ENCODE measurements at regions not wholly inside any gene's neighbourhood (a gene's known extent, or its start where the extent isn't known, plus 50 kb on each side); places are given as distances from the start of the nearest gene placed in this dataset.
A peak's percentile ranks its signal among the peaks of the same experiment; 100 is the strongest.

DNA sequence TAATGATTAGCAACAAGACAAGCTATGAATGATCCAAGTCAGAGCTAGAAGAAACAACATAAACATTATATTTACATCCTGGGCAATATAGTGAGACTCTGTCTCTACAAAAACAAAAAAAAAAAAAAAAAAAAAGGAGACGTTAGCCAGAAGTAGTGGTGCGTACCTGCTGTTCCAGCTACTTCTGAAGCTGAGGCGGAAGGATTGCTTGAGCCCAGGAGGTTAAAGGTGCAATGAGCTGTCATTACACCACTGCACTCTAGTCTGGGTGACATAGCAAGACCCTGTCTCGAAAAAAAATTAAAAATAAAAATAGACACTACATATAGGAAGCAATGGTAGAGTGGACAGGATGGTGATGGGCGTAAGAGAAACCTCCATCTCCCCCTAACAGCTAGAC, 144.6 kb upstream of the VCX3A start:
- no peak overlapping the region for H3K4me3 ChIP-seq (ENCODE audit: low read depth, low read length)
- TF ChIP-seq POLR2A (IDR thresholded peaks at IDR 0.05; ENCODE audit: extremely low read depth, insufficient read length) = no peak
- no peak for DNase-seq (ENCODE audit: low read depth)

DNA sequence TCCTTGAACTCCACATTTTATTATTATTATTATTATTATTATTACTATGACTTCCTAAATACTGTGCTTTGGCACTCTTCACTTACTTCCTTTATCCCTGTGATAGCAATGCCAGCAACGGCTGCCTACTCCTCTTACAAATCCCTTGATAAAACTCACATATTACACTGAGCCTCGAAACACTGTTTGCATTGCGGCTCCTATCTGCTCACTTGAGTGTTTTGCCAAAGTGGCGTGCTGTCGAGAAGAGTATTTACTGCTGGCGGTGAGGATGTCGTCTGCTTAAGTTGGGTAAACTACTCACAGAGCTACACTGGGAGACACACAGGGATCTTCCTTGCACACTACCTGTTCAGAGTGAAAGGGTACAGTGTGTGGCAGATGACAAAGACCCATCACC, 143.4 kb upstream of the VCX3A start:
- TF ChIP-seq, protein P1, sequence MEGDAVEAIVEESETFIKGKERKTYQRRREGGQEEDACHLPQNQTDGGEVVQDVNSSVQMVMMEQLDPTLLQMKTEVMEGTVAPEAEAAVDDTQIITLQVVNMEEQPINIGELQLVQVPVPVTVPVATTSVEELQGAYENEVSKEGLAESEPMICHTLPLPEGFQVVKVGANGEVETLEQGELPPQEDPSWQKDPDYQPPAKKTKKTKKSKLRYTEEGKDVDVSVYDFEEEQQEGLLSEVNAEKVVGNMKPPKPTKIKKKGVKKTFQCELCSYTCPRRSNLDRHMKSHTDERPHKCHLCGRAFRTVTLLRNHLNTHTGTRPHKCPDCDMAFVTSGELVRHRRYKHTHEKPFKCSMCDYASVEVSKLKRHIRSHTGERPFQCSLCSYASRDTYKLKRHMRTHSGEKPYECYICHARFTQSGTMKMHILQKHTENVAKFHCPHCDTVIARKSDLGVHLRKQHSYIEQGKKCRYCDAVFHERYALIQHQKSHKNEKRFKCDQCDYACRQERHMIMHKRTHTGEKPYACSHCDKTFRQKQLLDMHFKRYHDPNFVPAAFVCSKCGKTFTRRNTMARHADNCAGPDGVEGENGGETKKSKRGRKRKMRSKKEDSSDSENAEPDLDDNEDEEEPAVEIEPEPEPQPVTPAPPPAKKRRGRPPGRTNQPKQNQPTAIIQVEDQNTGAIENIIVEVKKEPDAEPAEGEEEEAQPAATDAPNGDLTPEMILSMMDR (IDR thresholded peaks at IDR 0.05; ENCODE audit: low read depth, low read length) = no peak
- no peak for TF ChIP-seq POLR2A (IDR thresholded peaks at IDR 0.05; ENCODE audit: extremely low read depth, insufficient read length)
- TF ChIP-seq, protein P2, sequence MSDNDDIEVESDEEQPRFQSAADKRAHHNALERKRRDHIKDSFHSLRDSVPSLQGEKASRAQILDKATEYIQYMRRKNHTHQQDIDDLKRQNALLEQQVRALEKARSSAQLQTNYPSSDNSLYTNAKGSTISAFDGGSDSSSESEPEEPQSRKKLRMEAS (IDR thresholded peaks at IDR 0.05; ENCODE audit: low read depth, low read length) = no peak
- no peak overlapping the region for H3K4me3 ChIP-seq (ENCODE audit: low read depth, low read length)
- DNase-seq (ENCODE audit: low read depth) = no peak

DNA sequence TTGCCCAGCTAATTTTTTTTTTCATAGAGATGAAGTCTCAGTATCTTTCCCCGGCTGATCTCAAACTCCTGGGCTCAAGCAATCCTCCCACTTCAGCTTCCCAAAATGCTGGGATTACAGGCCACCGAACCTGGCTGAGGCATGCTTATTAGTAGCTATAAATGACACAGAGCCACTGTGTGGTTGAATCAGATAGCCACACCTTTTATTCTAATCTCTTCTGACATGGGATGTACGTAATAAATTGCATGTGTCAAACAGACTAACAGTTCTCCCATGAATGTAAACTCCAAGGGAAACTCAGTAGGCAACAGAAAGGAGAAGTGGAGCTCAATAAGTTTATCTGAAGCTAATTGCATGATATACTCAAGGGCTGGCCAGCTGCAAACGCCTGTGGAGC, 139.8 kb upstream of the VCX3A start:
- no peak overlapping the region for H3K4me3 ChIP-seq (ENCODE audit: low read depth, low read length)
- TF ChIP-seq, protein P1 (IDR thresholded peaks at IDR 0.05; ENCODE audit: low read depth, low read length) = no peak
- no peak for TF ChIP-seq MYC (IDR thresholded peaks at IDR 0.05; ENCODE audit: low read depth, low read length)
- TF ChIP-seq, protein P2 (IDR thresholded peaks at IDR 0.05; ENCODE audit: low read depth, low read length) = no peak
- no peak for TF ChIP-seq POLR2A (IDR thresholded peaks at IDR 0.05; ENCODE audit: extremely low read depth, insufficient read length)
- no peak for DNase-seq (ENCODE audit: low read depth)

DNA sequence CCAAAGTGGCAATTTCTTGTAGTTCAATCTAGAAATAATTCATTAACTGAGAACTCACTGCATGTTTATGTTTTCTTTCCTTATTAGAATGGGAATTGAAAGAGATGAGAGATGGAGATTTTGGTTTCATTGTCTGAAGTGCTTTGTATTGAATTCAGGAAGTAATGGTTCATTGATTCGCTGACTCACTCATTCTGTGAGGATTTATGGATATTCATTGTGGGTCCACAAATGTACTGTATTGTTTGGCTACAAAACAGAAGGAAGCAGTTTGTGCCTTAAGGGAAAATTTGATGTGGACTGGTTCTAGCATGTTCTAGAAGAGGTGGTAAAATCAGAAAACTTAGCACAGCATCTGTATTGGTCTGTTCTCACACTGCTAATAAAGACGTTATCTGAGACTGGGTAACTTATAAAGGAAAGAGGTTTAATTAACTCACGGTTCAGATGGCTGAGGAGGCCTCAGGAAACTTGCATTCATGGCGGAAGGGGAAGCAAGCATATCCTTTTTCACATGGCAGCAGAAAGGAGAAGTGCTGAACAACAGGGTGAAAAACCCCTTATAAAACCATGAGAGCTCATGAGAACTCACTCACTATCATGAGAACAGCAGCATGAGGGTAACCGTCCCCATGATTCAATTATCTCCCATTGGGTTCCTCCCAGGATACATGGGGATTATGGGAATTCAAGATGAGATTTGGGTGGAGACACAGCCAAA, 132.3 kb upstream of the VCX3A start:
- peak; percentile 2 for DNase-seq (ENCODE audit: low read depth)
- TF ChIP-seq, protein P1 (IDR thresholded peaks at IDR 0.05; ENCODE audit: low read depth, low read length) = no peak
- TF ChIP-seq POLR2A (IDR thresholded peaks at IDR 0.05; ENCODE audit: extremely low read depth, insufficient read length) = no peak
- TF ChIP-seq, protein P2 (IDR thresholded peaks at IDR 0.05; ENCODE audit: low read depth, low read length) = no peak
- TF ChIP-seq MYC (IDR thresholded peaks at IDR 0.05; ENCODE audit: low read depth, low read length) = no peak

DNA sequence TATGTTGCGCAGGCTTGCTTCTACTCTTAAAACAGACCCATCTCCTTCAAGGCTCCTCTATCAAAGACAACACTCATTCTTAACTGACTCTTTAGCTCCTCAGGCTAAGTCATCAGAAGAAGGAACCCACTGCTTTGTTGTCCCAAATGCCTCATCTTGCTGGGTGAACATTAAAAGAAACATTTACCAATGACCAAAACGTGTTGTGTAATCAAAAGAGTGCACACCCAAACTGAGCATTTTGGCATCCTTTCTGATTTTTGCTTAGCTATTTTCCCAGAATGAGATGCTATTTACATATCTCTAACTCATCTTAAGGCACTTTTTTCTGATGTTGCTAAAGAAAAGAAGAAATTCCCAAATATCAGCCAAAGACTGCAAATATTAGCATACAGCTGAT, 131.7 kb upstream of the VCX3A start:
- DNase-seq (ENCODE audit: low read depth) = no peak
- H3K4me3 ChIP-seq (ENCODE audit: low read depth, low read length) = no peak overlapping the region

More for the DNA sequence above, 132.3 kb upstream of the VCX3A start:
- H3K4me3 ChIP-seq (ENCODE audit: low read depth, low read length) = no peak overlapping the region

DNA sequence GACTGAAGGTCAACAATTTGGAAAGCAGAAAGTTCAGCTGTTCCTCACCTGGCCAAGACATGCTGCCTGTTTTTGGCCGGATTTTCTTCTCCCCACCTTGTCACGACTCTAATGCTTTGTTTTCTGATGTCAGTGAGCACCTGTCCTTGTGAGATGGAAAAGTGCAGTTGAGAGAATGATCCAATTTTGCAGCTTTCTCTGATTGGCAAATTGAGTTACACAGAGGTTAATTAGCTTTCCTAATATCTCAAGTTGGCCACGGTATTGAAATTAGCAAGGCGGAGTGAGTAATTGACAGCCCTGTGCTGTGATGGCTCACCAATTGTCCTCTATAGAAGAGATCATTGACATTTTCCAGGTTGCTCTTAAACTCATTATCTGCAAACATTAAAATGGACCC, 126.8 kb upstream of the VCX3A start:
- TF ChIP-seq, protein P1 (IDR thresholded peaks at IDR 0.05; ENCODE audit: low read depth, low read length) = no peak
- DNase-seq (ENCODE audit: low read depth) = no peak
- no peak overlapping the region for H3K4me3 ChIP-seq (ENCODE audit: low read depth, low read length)

More for the DNA sequence above, 131.7 kb upstream of the VCX3A start:
- TF ChIP-seq, protein P1 (IDR thresholded peaks at IDR 0.05; ENCODE audit: low read depth, low read length) = no peak
- TF ChIP-seq, protein P2 (IDR thresholded peaks at IDR 0.05; ENCODE audit: low read depth, low read length) = no peak
- no peak for TF ChIP-seq POLR2A (IDR thresholded peaks at IDR 0.05; ENCODE audit: extremely low read depth, insufficient read length)
- TF ChIP-seq MYC (IDR thresholded peaks at IDR 0.05; ENCODE audit: low read depth, low read length) = no peak

All from NB4 (cell line).